ENCODE measurements at regions not wholly inside any gene's neighbourhood (a gene's known extent, or its start where the extent isn't known, plus 50 kb on each side); places are given as distances from the start of the nearest gene placed in this dataset.
"Not testable (repeated sequence)": the region's sequence is repeated elsewhere in the genome, so short reads cannot be mapped to it uniquely, and the experiment has no call there.

- Histone ChIP-seq H3K27ac (no peak overlapping the region), H3K9me3 (no peaks in the 10 kb centered on the region), H3K4me1 (no peaks in the 10 kb centered on the region), H3K4me3 (no peak overlapping the region), H3K36me3 (no peaks in the 10 kb centered on the region), H3K27me3 (peaks cover 0 to 42% (median 0%) of the 10 kb centered on the region in 4 donors)
- WGBS, 2 donors, result 57 to 58% methylated on average over 5 of the region's 5 CpGs
- intact Hi-C loops (cut with DNase I), result no loop called here
- no peak for DNase-seq
- TF ChIP-seq POLR2A (IDR thresholded peaks at IDR 0.05) (no peak), CTCF (IDR thresholded peaks at IDR 0.05) (no peak)
These were observed 70.0 kb upstream of the TBXT start for GRCh38 chr6:166237617-166238016.

- no peak for DNase-seq
- no peak for TF ChIP-seq CTCF (IDR thresholded peaks at IDR 0.05)
- TF ChIP-seq POLR2A (IDR thresholded peaks at IDR 0.05), result no peak
These were observed 68.9 kb upstream of the TBXT start for GRCh38 chr6:166236596-166236995.

GRCh38 chr6:166235666-166236292 is 68.1 kb upstream of the TBXT start:
- no peaks in the 10 kb centered on the region for H3K4me1 ChIP-seq
- TF ChIP-seq POLR2A (IDR thresholded peaks at IDR 0.05) (no peak), CTCF (IDR thresholded peaks at IDR 0.05) (no peak)
- no peaks in the 10 kb centered on the region for H3K9me3 ChIP-seq
- H3K27me3 ChIP-seq, result peaks cover 0 to 34% (median 0%) of the 10 kb centered on the region in 4 donors
- H3K27ac ChIP-seq, result no peak overlapping the region
- 80 to 83% methylated on average over 13 to 17 of the region's 17 CpGs for WGBS, 2 donors
- intact Hi-C loops (cut with DNase I), result no loop called here
- H3K36me3 ChIP-seq, result no peaks in the 10 kb centered on the region
- H3K4me3 ChIP-seq, result no peak overlapping the region
- DNase-seq, result no peak

More at GRCh38 chr6:166236596-166236995, 68.9 kb upstream of the TBXT start:
- no peaks in the 10 kb centered on the region for H3K36me3 ChIP-seq
- H3K4me3 ChIP-seq, result no peak overlapping the region
- no peak overlapping the region for H3K27ac ChIP-seq
- no peaks in the 10 kb centered on the region for H3K4me1 ChIP-seq
- intact Hi-C loops (cut with DNase I), result no loop called here
- WGBS, 2 donors, result 70 to 75% methylated on average over 13 of the region's 13 CpGs
- H3K27me3 ChIP-seq, result peaks cover 0 to 38% (median 0%) of the 10 kb centered on the region in 4 donors
- no peaks in the 10 kb centered on the region for H3K9me3 ChIP-seq

GRCh38 chr6:166231181-166231580 is 63.5 kb upstream of the TBXT start:
- DNase-seq; H3K4me3 ChIP-seq; H3K9me3 ChIP-seq; H3K27ac ChIP-seq; intact Hi-C loops (cut with DNase I); H3K36me3 ChIP-seq; H3K4me1 ChIP-seq: not testable (repeated sequence)
- WGBS, 2 donors, result 48 to 78% methylated on average over 2 of the region's 2 CpGs
- H3K27me3 ChIP-seq, result peaks cover 0 to 58% (median 0%) of the 10 kb centered on the region in 4 donors

- no peak overlapping the region for H3K27ac ChIP-seq
- intact Hi-C loops (cut with DNase I), result no loop called here
- 36 to 45% methylated on average over 8 to 15 of the region's 16 CpGs for WGBS, 2 donors
- no peak overlapping the region for H3K4me3 ChIP-seq
- TF ChIP-seq CTCF (IDR thresholded peaks at IDR 0.05), result no peak
- no peak for TF ChIP-seq POLR2A (IDR thresholded peaks at IDR 0.05)
- H3K27me3 ChIP-seq, result peaks cover 0 to 53% (median 0%) of the 10 kb centered on the region in 4 donors
- no peaks in the 10 kb centered on the region for H3K36me3 ChIP-seq
- no peaks in the 10 kb centered on the region for H3K4me1 ChIP-seq
- H3K9me3 ChIP-seq, result no peaks in the 10 kb centered on the region
- DNase-seq, result no peak
These were observed 61.3 kb upstream of the TBXT start for GRCh38 chr6:166228839-166229528.

Measured in esophagus squamous epithelium (tissue), 5 donors.